H54 (cell line): ENCODE measurements at regions not wholly inside any gene's neighbourhood (a gene's known extent, or its start where the extent isn't known, plus 50 kb on each side); places are given as distances from the start of the nearest gene placed in this dataset.
"Not testable (repeated sequence)": the region's sequence is repeated elsewhere in the genome, so short reads cannot be mapped to it uniquely, and the experiment has no call there.

Source experiments
- DNase-seq: peaks from one replicate; pipeline ENCODE4 v3.0.0; 2011; ENCODE audit warnings: low spot score, mixed read lengths; ENCODE audit not compliant: insufficient read length
- FAIRE-seq: peaks from 3 replicates; lab custom pipeline; 2011; peaks lifted over from hg19 to GRCh38; lab: Jason Lieb, UNC
- POLR2A ChIP-seq: IDR thresholded peaks from 2 replicates; pipeline ENCODE4 v1.6.1; 2011; ENCODE audit warnings: low read depth, mild to moderate bottlenecking, low read length

DNA sequence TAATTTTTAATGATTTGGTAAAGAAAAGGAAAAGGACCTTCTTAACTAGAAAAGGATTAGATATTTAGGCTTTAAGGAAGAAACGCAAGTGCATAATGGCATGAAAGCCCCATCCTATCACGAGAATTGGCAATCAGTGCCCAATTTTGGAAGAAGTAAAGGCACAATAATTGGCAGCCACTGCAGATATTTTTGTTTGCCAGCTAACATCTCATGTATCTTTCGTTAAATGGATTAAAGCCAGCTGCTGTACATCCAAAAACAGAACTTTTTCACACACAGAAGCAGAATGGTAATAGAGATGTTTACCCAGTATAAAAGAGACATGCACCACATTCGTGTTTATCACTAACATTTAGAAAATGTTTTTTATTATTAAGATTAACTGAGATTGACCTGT lies 180.3 kb downstream of the C6orf118 start:
- no peak for TF ChIP-seq POLR2A
- no peak for FAIRE-seq
- no peak for DNase-seq

DNA sequence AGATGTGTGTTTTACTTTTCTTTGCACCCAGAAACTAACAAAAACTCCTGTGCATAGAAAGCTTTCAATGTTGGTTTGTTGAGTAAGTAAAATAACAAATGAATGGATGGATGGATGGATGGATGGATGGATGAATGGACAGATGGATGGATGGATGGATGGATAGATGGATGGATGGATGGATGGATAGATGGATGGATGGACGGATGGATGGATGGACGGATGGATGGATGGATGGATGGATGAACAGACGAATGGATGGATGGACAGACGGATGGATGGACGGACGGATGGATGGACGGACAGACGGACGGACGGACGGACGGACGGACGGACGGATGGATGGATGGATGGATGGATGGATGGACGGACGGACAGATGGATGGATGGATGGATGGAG lies 181.7 kb downstream of the C6orf118 start:
- not testable (repeated sequence) for FAIRE-seq

DNA sequence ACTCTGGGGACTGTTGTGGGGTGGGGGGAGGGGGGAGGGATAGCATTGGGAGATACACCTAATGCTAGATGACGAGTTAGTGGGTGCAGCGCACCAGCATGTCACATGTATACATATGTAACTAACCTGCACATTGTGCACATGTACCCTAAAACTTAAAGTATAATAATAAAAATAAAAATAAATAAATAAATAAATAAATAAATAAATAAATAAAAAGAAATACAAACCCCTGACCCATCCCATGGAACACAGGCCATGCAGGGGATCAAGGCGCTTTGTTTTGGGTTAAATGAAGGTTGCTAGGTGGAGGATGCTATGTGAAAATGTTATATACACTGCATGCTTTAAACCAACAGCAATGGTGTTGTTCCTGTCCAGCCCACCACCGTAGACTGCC lies 184.7 kb downstream of the C6orf118 start:
- not testable (repeated sequence) for DNase-seq, FAIRE-seq

More for the DNA sequence above, 181.7 kb downstream of the C6orf118 start:
- not testable (repeated sequence) for DNase-seq

DNA sequence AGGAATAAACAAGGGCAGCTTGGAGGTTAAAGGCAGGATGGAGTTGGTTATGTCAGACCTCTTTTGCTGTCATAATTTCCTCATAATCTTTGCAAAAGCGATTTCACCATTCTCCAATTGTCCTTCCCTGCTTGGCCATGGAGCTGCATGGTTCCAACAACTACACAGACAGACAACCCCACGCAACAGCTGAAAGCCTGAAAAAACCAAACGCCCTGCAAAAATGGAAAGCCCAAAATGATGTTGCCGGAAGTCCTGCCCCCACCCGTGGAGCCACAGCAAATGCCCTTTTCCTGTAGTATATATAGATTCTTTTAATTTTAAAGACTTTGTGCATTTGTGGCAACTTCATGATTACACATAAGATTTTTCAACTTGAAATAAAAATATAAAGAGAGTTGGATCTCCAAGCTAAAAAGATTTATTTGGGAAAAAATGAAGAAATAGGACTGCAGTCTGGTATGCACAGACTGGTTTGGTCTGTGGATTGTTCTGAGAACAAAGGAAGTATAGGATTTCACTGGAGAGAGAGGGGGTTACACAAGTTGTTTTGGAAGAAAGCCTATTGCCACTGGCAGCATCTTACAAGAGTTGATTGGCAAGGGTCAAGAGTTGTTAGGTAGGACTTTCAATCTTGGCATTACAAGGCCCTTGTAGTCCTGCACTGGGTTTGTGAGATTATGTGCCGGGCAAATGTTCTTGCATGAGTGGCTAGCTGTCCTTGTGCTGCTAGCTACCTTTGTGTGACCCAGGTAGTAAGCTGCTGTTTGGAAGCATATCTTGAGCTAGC lies 190.0 kb downstream of the C6orf118 start:
- TF ChIP-seq POLR2A: no peak
- FAIRE-seq: no peak
- no peak for DNase-seq

DNA sequence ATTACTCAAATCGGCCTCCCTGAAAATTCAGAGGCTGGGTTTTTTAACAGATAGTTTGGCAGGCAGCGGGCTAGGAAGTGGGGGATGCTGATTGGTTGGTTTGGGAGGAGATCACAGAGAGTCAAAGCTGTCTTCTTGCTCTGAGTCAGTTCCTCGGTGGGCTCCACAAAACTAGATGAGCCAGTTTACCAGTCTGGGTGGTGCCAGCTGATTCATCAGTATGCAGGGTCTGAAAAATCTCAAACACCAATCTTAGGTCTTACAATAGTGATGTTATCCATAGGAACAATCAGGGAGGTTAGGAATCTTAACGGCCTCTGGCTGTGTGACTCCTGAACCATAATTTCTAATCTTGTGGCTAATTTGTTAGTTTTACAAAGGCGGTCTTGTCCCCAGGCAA lies 190.7 kb downstream of the C6orf118 start:
- FAIRE-seq (no peak), DNase-seq (no peak)
- no peak for TF ChIP-seq POLR2A

DNA sequence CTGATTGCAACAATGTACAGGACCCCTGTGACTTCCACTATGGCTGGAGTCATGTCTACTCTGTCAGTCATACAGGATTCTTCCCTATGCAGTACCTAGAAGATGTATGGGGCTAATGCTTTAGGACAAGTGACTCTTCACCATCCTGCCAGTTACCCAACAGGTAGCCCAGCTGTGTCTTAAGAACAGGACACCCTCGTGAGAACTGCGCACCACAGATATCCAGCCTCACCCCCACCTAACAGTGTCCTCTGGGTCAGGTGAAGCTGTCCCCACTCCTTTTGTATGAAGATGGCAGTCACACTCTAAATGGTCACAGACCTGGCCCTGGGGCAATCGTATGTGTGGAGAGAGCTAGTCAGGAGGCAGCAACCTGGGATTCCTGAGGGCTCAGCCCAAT lies 191.6 kb downstream of the C6orf118 start:
- FAIRE-seq (no peak), DNase-seq (no peak)
- TF ChIP-seq POLR2A: no peak

DNA sequence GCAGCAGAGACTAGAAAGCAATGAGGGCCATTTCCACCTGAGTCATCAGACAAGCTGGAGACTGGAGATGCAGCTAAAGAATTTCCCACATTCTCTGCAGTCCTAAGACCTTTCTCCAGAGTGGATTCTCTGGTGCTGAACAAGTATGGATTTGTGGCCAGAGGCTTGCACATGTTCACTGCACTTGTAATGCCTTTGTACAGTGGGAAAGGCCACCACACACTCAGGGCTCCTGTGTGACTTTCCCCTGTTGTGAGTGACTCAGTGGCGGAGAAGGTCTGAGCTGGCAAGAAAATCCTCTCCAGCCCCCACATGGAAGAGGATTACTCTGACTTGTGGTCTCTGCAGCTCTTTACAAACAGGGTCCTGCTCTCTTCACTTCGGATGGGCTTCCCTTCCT lies 192.3 kb downstream of the C6orf118 start:
- no peak for FAIRE-seq
- DNase-seq: no peak

DNA sequence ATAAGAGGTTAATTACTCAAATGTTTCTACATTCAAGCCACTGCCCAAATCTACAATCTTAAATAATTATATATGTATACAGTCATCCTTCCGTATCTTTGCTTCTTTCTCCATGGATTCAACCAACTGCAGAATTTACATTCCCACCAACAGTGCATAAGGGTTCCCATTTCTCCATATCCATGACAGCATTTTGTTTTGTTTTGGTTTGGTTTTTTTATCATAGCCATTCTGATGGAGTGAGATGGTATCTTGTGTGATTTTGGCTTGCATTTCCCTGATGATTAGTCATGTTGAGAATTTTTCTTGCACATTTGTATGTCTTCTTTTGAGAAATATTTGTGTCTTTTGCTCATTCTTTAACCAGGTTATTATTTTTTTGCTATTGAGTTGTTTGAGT lies 198.5 kb downstream of the C6orf118 start:
- DNase-seq: no peak
- no peak for TF ChIP-seq POLR2A
- FAIRE-seq: no peak

More for the DNA sequence above, 192.3 kb downstream of the C6orf118 start:
- TF ChIP-seq POLR2A: no peak

DNA sequence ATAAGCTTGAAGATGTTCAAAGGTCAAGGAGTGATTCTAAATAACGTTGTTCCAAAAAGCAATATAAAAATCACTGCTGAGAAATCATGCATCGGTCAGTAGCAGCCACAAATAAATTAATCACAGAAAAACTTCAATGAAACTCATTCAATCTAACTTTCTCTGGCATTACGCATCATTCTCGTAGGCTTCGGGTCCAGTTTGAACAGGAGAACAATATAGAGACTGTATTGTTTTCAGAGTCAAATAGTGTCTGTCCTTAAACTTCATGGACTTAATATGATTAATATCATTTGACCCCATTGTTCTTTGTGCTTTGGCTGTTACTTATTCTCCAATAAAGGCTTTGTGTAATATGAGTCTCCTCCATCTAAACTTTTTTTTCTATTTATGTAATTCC lies 200.4 kb downstream of the C6orf118 start:
- DNase-seq (no peak), FAIRE-seq (no peak)
- TF ChIP-seq POLR2A: no peak

DNA sequence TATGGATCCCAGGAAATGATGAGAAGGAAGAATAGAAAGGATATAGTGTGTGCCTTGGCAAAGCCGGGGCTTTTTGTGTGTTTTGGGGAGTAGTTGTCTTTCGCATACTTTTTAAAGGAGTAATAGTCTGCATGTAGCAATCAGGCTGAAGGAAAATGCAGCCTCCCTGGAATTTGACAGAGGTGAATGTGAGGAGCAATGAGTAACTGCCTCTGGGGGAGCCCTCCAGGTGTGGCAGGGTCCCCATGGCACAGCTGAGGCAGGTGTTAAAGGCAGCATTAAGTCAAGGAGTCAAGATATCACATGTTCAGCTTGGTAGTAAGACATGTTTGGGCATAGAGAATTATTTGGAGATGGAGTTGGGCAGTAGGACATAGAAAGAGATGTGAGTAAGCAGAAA lies 203.1 kb downstream of the C6orf118 start:
- no peak for DNase-seq
- TF ChIP-seq POLR2A: no peak
- no peak for FAIRE-seq

DNA sequence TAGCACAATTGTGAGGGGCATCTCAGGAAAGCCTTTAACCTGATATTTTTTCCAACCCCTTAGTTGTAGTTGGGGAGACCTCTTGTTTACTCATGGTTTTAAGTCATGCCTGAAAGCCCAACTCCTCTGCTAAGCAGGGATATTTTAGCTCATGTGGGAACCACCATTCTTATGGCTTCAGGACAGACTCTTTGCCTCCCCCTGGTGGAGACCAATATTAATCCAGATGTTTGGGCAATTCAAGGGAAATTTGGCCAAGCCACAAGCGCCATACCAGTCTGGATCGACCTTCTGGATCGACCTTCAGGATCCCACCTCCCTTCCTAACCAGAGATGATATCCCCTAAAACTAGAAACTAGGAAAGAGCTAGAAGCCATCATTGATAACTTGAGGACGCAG lies 211.2 kb downstream of the C6orf118 start:
- TF ChIP-seq POLR2A: no peak
- no peak for FAIRE-seq
- no peak for DNase-seq

DNA sequence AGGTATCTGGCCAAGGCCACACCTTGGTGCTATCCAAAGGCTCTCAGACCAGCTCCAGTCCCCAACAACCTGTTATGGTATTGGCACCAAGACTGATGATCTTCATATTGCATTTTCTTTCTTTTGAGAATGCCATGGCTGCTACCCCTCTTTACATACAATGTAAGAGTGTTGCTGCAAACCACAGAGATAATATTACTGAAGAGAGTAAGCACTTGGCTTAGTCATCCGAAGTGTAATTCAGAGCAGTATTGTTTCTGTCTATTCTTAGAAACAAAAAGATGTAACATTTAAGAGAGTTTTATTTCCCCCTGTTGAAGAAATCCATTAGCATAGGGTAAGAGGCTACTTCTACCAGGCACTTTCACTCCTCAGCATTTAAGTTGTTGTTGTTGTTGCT lies 212.5 kb downstream of the C6orf118 start:
- TF ChIP-seq POLR2A: no peak
- FAIRE-seq: no peak
- DNase-seq: no peak

DNA sequence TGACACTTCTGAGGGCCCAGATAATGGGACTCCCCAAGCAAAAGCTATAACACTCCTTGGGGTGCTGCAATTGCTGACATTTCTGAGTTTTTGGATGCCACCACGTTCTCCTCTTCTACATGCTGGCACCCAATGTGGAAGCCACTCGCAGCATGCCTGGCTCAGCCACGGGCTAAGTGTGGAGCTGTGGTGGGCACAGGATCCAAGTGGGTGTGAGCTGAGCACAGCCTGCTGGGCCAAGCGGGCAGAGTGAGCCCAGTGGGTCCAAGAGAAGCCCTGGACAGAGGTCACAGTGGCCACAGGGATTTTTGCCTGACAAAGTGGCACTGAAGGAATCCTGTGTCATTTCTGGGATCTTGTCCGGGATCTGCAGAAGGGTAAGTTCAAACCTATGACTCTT lies 213.2 kb downstream of the C6orf118 start:
- no peak for FAIRE-seq
- DNase-seq: no peak
- TF ChIP-seq POLR2A: no peak

DNA sequence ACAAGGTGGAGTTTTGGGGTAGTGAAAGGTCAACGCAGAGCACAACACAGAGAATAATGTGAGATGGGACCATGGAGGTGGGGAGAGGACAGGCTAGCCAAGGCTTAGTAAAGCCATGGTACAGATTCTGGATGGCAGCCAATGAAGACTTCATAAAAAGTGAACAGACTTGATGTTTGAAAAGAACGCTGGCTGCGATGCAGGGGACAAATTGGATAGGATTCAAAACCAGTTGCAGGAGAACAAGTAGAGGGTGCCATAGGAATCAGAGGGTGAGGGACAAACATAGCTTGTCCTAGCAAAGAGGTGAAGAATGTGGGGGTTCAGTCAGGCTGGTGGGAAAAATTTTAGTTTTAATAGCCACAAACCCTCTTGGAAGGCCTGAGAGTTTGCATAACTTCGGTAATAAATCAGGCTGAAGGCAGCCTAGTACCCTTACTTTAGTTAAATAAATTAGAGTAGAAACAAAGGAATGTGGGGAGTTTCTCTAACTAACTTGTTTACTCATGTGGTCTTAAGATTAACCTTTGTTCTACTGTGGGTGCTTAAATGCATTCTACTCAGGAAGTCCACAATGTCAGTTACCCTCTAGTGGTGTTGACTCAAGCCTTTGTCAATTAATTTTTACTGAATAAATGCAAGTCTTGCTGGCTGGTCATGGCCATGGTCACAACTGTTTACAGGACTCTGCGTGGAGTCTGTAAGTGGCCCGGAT lies 216.4 kb downstream of the C6orf118 start:
- DNase-seq (no peak), FAIRE-seq (no peak)
- no peak for TF ChIP-seq POLR2A
